ENCODE measurements at regions not wholly inside any gene's neighbourhood (a gene's known extent, or its start where the extent isn't known, plus 50 kb on each side); places are given as distances from the start of the nearest gene placed in this dataset.

GRCh38 chr12:80031229-80031628 is 68.1 kb upstream of the OTOGL start:
- no peak overlapping the region for H3K4me2 ChIP-seq (ENCODE audit: insufficient read depth, low read length)
- no peaks in the 10 kb centered on the region for H3K9me3 ChIP-seq (ENCODE audit: low read depth, low read length)
- H2AFZ ChIP-seq (ENCODE audit: low read length) = no peak overlapping the region
- no peaks in the 10 kb centered on the region for H4K20me1 ChIP-seq (ENCODE audit: insufficient read depth, low read length)
- H3K27me3 ChIP-seq (ENCODE audit: insufficient read depth, low read length) = no peaks in the 10 kb centered on the region
- DNase-seq (ENCODE audit: insufficient read length, low spot score, missing footprints) = no peak
- no peak for TF ChIP-seq CTCF (IDR thresholded peaks at IDR 0.05; ENCODE audit: extremely low read depth, low read depth, low read length)
- H3K27ac ChIP-seq (ENCODE audit: low read depth, low read length) = no peak overlapping the region
- H3K4me3 ChIP-seq (ENCODE audit: insufficient read depth, low read length) = no peak overlapping the region
- no peaks in the 10 kb centered on the region for H3K79me2 ChIP-seq (ENCODE audit: insufficient read depth, low read length)
- peaks cover 15% of the 10 kb centered on the region for H3K4me1 ChIP-seq (ENCODE audit: insufficient read depth, low read length)
- H3K36me3 ChIP-seq (ENCODE audit: insufficient read depth, low read length) = no peaks in the 10 kb centered on the region

DNA sequence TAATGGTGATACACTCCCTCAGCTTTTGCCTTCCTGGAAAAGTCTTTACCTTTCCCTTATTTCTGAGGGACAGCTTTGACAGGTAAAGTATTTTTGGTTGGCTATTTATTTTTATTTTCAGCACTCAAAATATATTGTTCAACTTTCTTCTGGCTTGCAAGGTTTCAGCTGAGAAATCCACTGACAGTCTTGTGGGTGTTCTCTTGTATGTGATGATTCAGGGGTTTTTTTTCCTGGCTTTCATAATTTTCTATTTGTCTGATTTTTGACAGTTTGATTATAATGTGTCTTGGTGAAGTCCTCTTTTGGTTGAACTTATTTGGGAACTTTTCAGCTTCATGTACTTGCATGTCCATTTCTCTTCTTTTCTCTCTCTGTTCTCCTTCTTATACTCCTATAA is 73.7 kb upstream of the OTOGL start:
- Histone ChIP-seq H3K27me3 (ENCODE audit: insufficient read depth, low read length) (no peaks in the 10 kb centered on the region), H3K79me2 (ENCODE audit: insufficient read depth, low read length) (no peaks in the 10 kb centered on the region), H3K36me3 (ENCODE audit: insufficient read depth, low read length) (no peaks in the 10 kb centered on the region), H3K4me3 (ENCODE audit: insufficient read depth, low read length) (no peak overlapping the region), H3K4me1 (ENCODE audit: insufficient read depth, low read length) (no peaks in the 10 kb centered on the region), H4K20me1 (ENCODE audit: insufficient read depth, low read length) (no peaks in the 10 kb centered on the region), H2AFZ (ENCODE audit: low read length) (no peak overlapping the region), H3K27ac (ENCODE audit: low read depth, low read length) (no peak overlapping the region), H3K9me3 (ENCODE audit: low read depth, low read length) (no peaks in the 10 kb centered on the region), H3K4me2 (ENCODE audit: insufficient read depth, low read length) (no peak overlapping the region)
- TF ChIP-seq CTCF (IDR thresholded peaks at IDR 0.05; ENCODE audit: extremely low read depth, low read depth, low read length) = no peak
- no peak for DNase-seq (ENCODE audit: insufficient read length, low spot score, missing footprints)

DNA sequence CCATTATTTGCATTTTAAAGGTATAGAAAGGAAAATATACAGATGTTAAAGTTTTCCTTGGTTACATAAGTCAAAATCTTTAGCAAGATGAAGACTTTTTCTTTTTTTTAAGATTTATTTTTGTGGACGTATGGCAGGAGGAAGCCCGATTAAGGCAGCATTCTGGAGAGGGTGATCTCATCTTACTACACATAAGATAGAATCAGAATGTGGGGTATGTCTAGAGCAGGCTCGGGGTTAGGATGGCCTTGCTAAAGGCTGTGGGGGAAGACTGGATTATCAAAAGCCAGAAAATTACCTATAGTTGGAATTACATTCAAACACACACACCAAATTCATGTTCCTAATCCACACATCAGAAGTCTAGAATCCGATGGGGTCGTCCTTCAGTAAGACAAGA is 79.6 kb upstream of the OTOGL start:
- Histone ChIP-seq H3K4me3 (ENCODE audit: insufficient read depth, low read length) (no peak overlapping the region), H3K4me2 (ENCODE audit: insufficient read depth, low read length) (no peak overlapping the region), H2AFZ (ENCODE audit: low read length) (no peak overlapping the region), H3K9me3 (ENCODE audit: low read depth, low read length) (no peaks in the 10 kb centered on the region), H4K20me1 (ENCODE audit: insufficient read depth, low read length) (no peaks in the 10 kb centered on the region), H3K4me1 (ENCODE audit: insufficient read depth, low read length) (no peaks in the 10 kb centered on the region), H3K27ac (ENCODE audit: low read depth, low read length) (no peak overlapping the region), H3K79me2 (ENCODE audit: insufficient read depth, low read length) (no peaks in the 10 kb centered on the region), H3K36me3 (ENCODE audit: insufficient read depth, low read length) (no peaks in the 10 kb centered on the region), H3K27me3 (ENCODE audit: insufficient read depth, low read length) (no peaks in the 10 kb centered on the region)
- no peak for DNase-seq (ENCODE audit: insufficient read length, low spot score, missing footprints)
- no peak for TF ChIP-seq CTCF (IDR thresholded peaks at IDR 0.05; ENCODE audit: extremely low read depth, low read depth, low read length)

- Histone ChIP-seq H3K27ac (ENCODE audit: low read depth, low read length) (no peak overlapping the region), H2AFZ (ENCODE audit: low read length) (no peak overlapping the region)
- no peak for DNase-seq (ENCODE audit: insufficient read length, low spot score, missing footprints)
Measured at GRCh38 chr12:80018119-80018518, 81.2 kb upstream of the OTOGL start.

More at GRCh38 chr12:80018119-80018518, 81.2 kb upstream of the OTOGL start:
- Histone ChIP-seq H3K36me3 (ENCODE audit: insufficient read depth, low read length) (no peaks in the 10 kb centered on the region), H3K9me3 (ENCODE audit: low read depth, low read length) (no peaks in the 10 kb centered on the region), H3K79me2 (ENCODE audit: insufficient read depth, low read length) (no peaks in the 10 kb centered on the region), H3K4me2 (ENCODE audit: insufficient read depth, low read length) (no peak overlapping the region), H4K20me1 (ENCODE audit: insufficient read depth, low read length) (no peaks in the 10 kb centered on the region), H3K4me1 (ENCODE audit: insufficient read depth, low read length) (no peaks in the 10 kb centered on the region), H3K4me3 (ENCODE audit: insufficient read depth, low read length) (no peak overlapping the region), H3K27me3 (ENCODE audit: insufficient read depth, low read length) (no peaks in the 10 kb centered on the region)
- TF ChIP-seq CTCF (IDR thresholded peaks at IDR 0.05; ENCODE audit: extremely low read depth, low read depth, low read length) = no peak
